HFFc6 (cell line): ENCODE measurements at regions not wholly inside any gene's neighbourhood (a gene's known extent, or its start where the extent isn't known, plus 50 kb on each side); places are given as distances from the start of the nearest gene placed in this dataset.
"Not testable (repeated sequence)": the region's sequence is repeated elsewhere in the genome, so short reads cannot be mapped to it uniquely, and the experiment has no call there.

Experiments
- DNase-seq: peaks from one replicate; pipeline ENCODE4 v3.0.0-alpha.2; 2018
- H3K27ac Mint-ChIP-seq: 2 replicates; pipeline ENCODE4 v1.8.0; 2020; ENCODE audit warnings: mild to moderate bottlenecking, mixed read lengths
- H3K27me3 Mint-ChIP-seq: 2 replicates; pipeline ENCODE4 v1.8.0; 2021; ENCODE audit warnings: mild to moderate bottlenecking, moderate library complexity, mixed read lengths; ENCODE audit not compliant: insufficient read depth
- H3K36me3 Mint-ChIP-seq: 2 replicates; pipeline ENCODE4 v1.8.0; 2021; ENCODE audit warnings: low read depth, mixed read lengths
- H3K4me1 Mint-ChIP-seq: 2 replicates; pipeline ENCODE4 v1.8.0; 2020; ENCODE audit warnings: low read depth, mixed read lengths
- H3K4me3 Mint-ChIP-seq: 2 replicates; pipeline ENCODE4 v1.8.0; 2020; ENCODE audit warnings: mild to moderate bottlenecking, moderate library complexity, mixed read lengths
- H3K9me3 Mint-ChIP-seq: 2 replicates; pipeline ENCODE4 v1.8.0; 2020; ENCODE audit warnings: mild to moderate bottlenecking, mixed read lengths
- CTCF ChIP-seq: fragments of 200-600 bp; sonication (generic); IDR thresholded peaks from 2 replicates; pipeline ENCODE4 v1.5.0; 2021; ENCODE audit warnings: antibody characterized with exemption, mild to moderate bottlenecking

DNA sequence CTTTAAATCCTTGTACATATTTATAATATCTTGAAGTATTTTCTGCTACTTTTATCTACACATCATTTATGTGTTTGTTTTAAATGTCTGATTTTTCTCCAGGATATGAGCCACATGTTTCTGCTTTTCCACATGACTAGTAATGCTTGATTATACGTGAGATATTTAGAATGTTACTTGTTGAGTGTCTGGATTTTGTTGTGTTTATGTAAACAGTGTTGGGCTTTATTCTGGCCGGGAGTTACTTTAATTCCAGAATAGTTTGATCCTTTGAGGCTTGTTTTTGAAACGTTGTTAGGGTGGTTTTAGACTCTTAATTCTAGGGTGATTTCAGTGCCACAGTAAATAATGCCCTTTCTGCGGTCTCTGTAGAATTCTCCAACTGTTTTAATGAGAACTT, 252.9 kb downstream of the BLID start:
- peaks cover 4% of the 10 kb centered on the region; the same call in 1 of the 2 replicates for H3K9me3 Mint-ChIP-seq
- no peak for DNase-seq
- no peaks in the 10 kb centered on the region for H3K27me3 Mint-ChIP-seq
- no peaks in the 10 kb centered on the region for H3K36me3 Mint-ChIP-seq
- H3K4me1 Mint-ChIP-seq = peaks cover 6% of the 10 kb centered on the region
- H3K27ac Mint-ChIP-seq = no peak overlapping the region
- no peak overlapping the region for H3K4me3 Mint-ChIP-seq
- TF ChIP-seq CTCF = no peak

GRCh38 chr11:121855138-121855537, 260.9 kb downstream of the BLID start:
- H3K27ac Mint-ChIP-seq, H3K27me3 Mint-ChIP-seq, H3K4me1 Mint-ChIP-seq, DNase-seq, H3K4me3 Mint-ChIP-seq: not testable (repeated sequence)
- H3K9me3 Mint-ChIP-seq = peaks cover 31% of the 10 kb centered on the region
- H3K36me3 Mint-ChIP-seq = peaks cover 34% of the 10 kb centered on the region

- H3K27me3 Mint-ChIP-seq = peaks cover 5% of the 10 kb centered on the region; the same call in 1 of the 2 replicates
- no peak overlapping the region for H3K4me3 Mint-ChIP-seq
- no peak overlapping the region for H3K27ac Mint-ChIP-seq
- no peak for TF ChIP-seq CTCF
- DNase-seq = no peak
- H3K4me1 Mint-ChIP-seq = peaks cover 35% of the 10 kb centered on the region
- peaks cover 1% of the 10 kb centered on the region; the same call in 1 of the 2 replicates for H3K36me3 Mint-ChIP-seq
- no peaks in the 10 kb centered on the region for H3K9me3 Mint-ChIP-seq
Observed at GRCh38 chr11:121844016-121844415, 272.0 kb downstream of the BLID start.

DNA sequence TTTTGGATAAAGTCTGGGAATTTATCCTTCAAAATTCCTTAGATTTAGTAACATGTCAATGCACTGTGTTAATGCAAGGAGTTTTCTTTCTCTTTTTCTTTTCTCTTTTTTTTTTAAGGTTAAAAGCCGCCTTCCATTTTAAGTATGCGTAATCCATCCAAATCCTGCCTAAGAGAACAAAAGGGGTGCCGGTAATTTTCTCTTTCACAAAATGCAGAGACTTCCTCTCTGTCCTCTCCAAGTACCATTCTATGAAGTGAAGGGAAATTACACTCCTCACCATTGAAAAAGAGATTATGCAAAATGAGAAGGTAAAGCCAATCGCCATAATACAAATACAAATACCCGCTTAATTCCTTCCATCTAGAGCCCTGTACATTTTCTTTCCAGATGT, 273.8 kb downstream of the BLID start:
- H3K9me3 Mint-ChIP-seq = no peaks in the 10 kb centered on the region
- peaks cover 5% of the 10 kb centered on the region; the same call in 1 of the 2 replicates for H3K27me3 Mint-ChIP-seq
- peak overlapping the region; percentile 24 for H3K27ac Mint-ChIP-seq
- no peak for TF ChIP-seq CTCF
- DNase-seq = no peak
- peaks cover 35% of the 10 kb centered on the region for H3K4me1 Mint-ChIP-seq
- H3K36me3 Mint-ChIP-seq = peaks cover 10% of the 10 kb centered on the region; the same call in 1 of the 2 replicates
- H3K4me3 Mint-ChIP-seq = no peak overlapping the region

DNA sequence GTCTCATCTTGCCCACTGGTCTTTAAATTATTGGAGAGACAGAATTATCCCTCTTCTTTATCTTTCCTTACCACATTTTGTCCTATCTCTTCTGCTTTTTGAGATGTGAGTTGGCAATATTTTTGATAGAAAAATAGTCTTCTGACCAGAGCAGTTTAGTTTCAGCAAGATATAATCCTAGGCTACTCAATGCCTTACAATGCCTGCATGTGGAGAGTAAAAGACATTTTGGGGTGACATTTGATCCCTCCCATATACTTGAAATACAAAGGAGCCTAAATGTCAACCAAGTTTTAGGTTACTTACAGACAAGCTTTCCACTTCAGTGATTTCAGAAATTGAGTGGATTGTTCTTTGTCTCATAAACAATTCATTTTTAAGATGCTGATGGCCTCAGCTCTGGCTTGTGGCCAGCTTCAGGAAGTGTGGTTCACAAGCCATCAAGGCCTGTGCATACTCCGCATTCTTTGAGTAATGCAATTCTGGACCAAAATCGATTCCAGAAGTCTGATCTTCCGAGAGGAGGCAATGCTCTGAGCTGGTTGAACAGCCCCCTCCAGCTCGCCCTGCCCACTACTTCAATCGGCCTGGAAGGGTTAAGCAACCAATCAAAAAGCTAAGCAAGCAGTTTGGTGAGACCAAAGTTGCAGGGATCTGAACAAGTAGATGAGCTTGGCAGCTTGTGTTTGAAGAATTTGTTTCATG, 274.4 kb downstream of the BLID start:
- Mint-ChIP-seq H3K36me3 (peaks cover 15% of the 10 kb centered on the region; the same call in 1 of the 2 replicates), H3K27me3 (peaks cover 3% of the 10 kb centered on the region), H3K27ac (peak overlapping the region; percentile 32), H3K4me3 (no peak overlapping the region), H3K9me3 (no peaks in the 10 kb centered on the region), H3K4me1 (peaks cover 35% of the 10 kb centered on the region)
- TF ChIP-seq CTCF = no peak
- DNase-seq = peak; percentile 57

DNA sequence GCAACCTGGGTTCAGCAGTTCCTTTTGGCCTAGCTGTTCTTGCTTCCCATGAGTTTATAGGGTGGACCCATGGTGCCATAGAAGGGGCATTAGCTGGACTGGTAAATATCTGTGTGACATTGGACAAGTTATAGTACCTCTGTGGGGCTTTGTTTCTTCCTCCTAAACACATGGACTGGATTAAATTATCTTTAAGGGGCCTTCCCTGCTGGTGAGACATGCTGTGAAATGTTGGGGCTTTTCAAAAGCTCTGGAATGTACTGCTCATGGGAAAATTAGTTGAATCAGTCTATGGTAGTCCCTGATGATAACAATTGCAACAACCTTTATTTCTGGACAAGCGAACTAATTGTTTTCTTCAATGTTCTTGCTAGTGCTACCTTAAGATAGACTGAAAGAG, 276.2 kb downstream of the BLID start:
- peaks cover 21% of the 10 kb centered on the region; the same call in 1 of the 2 replicates for H3K36me3 Mint-ChIP-seq
- peaks cover 35% of the 10 kb centered on the region for H3K4me1 Mint-ChIP-seq
- DNase-seq = peak; percentile 13
- no peaks in the 10 kb centered on the region; the same call in 1 of the 2 replicates for H3K27me3 Mint-ChIP-seq
- peak overlapping the region; percentile 20; the same call in 1 of the 2 replicates for H3K27ac Mint-ChIP-seq
- TF ChIP-seq CTCF = no peak
- H3K4me3 Mint-ChIP-seq = no peak overlapping the region
- H3K9me3 Mint-ChIP-seq = no peaks in the 10 kb centered on the region
